Transverse colon (tissue), 4 donors: ENCODE measurements at regions not wholly inside any gene's neighbourhood (a gene's known extent, or its start where the extent isn't known, plus 50 kb on each side); places are given as distances from the start of the nearest gene placed in this dataset.

ENCODE experiments used
- EP300 ChIP-seq: sonication (generic); formaldehyde crosslinking; IDR thresholded peaks from one replicate; pipeline ENCODE4 v1.6.1; 2017; ENCODE audit warnings: antibody characterized with exemption, low read depth
- POLR2A ChIP-seq: fragments of 450-650 bp; IDR thresholded peaks from one replicate; pipeline ENCODE4 v1.6.1; 2016; ENCODE audit warnings: antibody characterized with exemption, mild to moderate bottlenecking, moderate library complexity
- POLR2AphosphoS5 ChIP-seq, 3 donors: sonication (generic); formaldehyde crosslinking; IDR thresholded peaks; one replicate each; pipeline ENCODE4 v1.6.1; 2016; ENCODE audit warnings: antibody characterized with exemption in 3 of 3
- TF ChIP-seq, protein P1 (sequence below), 5 experiments: fragments of 200-600 bp in 3 of 5; fragments of 450-650 bp in 2 of 5; sonication (generic) in 3 of 5; IDR thresholded peaks; 1 replicate in 2 of 5; 2 replicates in 3 of 5; pipeline ENCODE4 v1.5.1; 2016 to 2017; ENCODE audit warnings: antibody characterized with exemption in 5 of 5, inconsistent platforms in 3 of 5, mild to moderate bottlenecking in 2 of 5, moderate library complexity in 1 of 5

DNA sequence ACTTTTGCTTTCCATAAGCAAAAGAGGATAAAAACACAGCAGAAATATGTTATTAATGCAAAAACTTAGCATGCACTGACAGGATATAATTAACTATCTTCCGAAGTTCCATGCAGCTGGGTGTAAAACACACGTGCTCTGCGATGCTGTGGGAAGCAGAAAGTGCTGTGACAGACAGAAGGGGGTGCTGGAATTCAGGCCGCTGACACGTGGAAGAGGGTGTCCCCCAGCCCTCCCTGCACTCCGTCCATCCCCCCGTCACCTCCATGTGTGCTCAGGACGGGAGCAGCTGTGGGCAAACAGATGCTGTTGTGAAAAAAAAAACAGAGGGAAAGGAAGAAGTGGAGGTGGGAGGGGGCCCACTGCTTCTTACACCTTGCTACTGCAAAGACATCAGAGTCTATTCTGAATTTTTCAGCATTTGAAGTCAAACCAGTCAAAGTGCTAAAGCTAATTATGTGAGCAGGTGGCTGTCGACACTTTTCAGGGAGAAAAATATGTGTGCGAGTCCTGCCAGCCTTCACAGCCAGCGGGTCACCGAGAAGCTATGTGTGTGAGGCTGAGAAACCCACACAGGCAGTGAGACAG is 175.9 kb upstream of the AFDN start:
- TF ChIP-seq EP300 (no peak), POLR2AphosphoS5 (IDR thresholded peaks at IDR 0.05) (no peak), POLR2A (no peak)
- TF ChIP-seq, protein P1, sequence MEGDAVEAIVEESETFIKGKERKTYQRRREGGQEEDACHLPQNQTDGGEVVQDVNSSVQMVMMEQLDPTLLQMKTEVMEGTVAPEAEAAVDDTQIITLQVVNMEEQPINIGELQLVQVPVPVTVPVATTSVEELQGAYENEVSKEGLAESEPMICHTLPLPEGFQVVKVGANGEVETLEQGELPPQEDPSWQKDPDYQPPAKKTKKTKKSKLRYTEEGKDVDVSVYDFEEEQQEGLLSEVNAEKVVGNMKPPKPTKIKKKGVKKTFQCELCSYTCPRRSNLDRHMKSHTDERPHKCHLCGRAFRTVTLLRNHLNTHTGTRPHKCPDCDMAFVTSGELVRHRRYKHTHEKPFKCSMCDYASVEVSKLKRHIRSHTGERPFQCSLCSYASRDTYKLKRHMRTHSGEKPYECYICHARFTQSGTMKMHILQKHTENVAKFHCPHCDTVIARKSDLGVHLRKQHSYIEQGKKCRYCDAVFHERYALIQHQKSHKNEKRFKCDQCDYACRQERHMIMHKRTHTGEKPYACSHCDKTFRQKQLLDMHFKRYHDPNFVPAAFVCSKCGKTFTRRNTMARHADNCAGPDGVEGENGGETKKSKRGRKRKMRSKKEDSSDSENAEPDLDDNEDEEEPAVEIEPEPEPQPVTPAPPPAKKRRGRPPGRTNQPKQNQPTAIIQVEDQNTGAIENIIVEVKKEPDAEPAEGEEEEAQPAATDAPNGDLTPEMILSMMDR (IDR thresholded peaks at IDR 0.05), result no peak
